T-helper 2 cell treated with Interferon-gamma antibody and Interleukin-4, amounts not matched to agents 100 ng/mL and 5 ng/mL, for 36 hours (primary cell): ENCODE measurements at regions not wholly inside any gene's neighbourhood (a gene's known extent, or its start where the extent isn't known, plus 50 kb on each side); places are given as distances from the start of the nearest gene placed in this dataset.

Experiments
- intact Hi-C: fragments of 100-400 bp; cut with micrococcal nuclease; formaldehyde crosslinking; loops from one replicate; pipeline ENCODE4 v1.15.1; 2023

DNA sequence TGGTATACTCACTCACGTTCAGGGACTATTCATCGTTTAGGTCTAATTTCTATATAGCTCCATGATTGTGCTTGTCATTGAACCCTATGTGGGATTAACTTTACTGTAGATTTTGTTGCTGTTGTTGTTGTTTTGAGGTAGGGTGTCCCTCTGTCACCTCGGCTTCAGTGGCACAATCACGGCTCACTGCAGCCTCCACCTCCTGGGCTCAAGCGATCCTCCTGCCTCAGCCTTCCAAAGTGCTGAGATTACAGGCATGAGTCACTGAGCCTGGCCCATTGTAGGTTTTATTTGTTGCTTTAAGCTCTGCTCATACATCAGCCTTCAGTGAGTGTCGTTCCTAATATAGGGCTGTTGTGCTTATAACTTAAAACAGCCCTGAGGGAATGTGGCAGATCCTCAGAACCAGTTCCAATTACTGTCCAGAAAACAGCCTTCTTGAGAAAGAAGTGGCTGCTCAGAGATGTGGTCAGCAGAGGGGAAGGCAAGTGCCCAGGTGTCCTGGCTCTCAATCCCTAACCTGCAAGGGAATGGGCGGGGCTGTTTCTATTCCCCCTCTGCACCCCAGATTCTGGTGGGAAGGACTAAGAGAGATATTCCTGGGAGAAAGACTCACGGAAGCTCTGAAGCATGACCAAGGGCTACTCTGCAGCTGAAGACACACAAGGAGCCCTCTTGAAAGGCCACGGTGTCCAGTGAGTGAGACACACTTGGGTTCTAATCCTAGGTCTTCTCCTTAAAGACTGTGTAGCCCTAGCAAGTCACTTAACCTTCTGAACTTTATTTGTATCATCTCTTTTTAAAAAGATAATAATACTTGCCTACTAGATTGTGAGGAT, 79.6 kb upstream of the LCLAT1 start:
- intact Hi-C loops, result no loop called here

DNA sequence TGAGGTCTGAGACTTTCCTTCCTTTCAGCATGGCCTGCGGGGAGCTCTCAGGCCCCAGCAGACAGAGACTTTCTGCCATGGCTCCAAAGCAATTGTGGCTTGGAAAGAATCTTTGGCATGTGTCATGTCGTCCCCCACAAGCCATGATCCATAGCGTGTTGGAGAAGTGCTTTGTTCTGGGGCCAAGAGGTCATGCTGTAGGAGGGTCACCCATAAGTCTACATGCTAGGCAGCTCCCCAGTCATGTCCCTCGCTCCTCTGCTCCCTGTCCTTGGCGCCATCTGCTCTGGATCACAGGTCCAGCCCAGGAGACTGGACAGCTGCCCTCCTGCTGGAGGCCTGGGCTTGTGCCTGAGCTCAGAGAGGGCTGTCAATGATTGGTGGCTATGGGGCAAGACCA, 78.8 kb upstream of the LCLAT1 start:
- intact Hi-C loops, result no loop called here

DNA sequence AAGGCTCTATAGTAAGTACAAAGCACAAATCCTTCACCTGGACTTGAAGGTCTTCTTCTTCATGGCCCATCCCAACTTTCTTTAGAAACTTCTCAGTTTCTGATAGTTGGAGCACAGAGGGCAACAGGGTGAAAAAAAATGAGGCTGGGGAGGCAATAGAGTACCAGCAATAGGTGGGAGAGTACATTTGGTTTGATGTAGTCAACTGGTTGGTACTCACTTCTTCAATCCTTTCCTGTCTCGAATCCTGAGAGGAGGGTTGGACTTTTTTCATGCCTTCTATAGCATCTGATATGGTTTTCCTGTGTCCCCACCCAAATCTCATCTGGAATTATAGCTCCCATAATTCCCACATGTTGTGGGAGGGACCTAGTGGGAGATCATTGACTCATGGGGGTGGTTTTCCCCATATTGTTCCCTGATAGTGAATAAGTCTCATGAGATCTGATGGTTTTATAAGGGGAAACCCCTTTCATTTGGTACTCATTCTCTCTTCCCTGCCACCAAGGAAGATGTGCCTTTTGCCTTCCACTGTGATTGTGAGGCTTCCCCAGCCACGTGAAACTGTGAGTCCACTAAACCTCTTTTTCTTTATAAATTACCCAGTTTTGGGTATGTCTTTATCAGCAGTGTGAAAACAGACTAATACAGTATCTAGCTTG, 75.9 kb upstream of the LCLAT1 start:
- intact Hi-C loops, result no loop called here

DNA sequence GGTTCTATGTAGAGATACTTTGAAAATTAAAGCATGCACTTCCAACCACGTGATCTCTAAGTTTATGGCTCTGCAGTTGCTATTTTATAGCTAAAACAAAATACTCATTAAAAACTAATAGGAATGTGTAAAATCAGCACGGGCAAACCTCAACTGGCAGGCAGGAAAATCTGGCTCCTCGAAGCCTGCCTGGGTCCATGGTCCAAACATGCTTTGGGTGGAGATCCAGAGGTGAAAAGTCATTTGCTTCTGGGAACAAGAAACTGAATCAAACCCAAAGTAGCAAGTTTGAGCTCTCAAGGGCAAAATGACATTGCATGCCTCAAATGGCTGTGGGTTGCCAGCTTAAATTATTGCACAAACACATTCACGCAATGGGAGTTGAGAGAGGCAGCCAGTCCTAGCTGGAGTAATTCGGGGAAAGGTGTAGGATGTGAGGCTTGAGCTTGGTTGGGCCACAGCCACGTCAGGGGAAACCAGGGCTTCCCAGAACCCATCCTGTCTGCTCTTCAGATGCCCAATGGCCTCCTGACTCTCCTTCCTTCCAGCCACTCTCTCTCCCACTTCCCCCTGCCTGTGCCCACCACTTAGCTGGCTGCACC, 75.2 kb upstream of the LCLAT1 start:
- intact Hi-C loops, result no loop called here

DNA sequence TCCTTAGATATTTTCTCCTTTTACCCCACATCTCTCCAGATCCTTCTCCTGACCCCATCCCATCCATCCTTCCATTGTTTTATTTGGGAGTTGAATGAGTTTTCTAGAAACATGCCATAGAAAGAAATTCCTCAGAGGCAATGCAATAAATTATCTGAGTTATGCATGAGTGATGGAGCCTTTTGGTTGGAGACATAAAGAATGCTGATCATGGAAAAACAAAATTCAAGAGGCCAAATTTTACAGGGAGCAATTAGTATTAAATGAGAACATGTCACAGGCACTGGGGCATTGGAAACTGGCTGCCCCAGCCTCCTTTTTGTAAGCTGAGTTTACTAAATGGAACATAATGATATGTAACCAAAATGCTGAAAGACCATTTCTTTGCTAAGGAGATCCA, 74.2 kb upstream of the LCLAT1 start:
- intact Hi-C loops, result no loop called here

DNA sequence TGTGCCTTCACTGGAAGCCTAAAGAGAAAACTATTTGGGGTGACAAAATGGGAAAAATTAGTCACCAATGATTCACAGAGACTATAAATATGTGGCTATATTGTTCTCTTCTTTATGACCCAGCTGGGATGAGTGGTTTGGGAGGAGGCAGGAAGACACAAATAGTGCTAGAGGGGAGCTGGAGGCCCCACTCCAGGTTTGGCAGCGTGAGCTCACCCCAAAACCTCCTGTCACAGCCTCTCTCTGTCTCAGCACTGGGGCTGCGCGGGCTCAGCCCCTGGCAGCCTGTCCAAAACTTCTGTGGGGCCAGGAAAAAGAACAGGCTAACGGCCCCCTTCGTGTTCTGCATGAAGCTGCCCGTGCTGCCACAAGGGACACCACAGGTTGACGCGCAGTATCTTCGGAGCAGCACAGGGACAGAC, 73.2 kb upstream of the LCLAT1 start:
- intact Hi-C loops, result no loop called here

DNA sequence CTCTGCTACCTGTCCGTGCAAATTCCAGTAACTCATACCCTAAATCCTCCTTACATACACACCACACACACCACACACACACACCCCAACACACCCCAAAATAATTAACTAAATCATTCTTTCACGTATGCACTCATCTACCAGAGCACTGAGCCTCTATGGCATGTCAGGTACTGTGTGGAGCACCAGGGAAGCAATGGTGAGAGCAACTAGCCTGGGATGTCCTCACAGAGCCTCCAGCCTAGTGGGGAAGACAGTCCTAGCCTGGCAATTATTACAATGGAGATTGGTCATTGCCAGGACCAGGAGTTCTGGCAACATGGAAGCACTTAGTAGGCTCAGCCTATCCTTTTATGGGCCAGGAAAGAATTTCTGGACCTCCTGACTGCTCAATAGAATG, 72.7 kb upstream of the LCLAT1 start:
- intact Hi-C loops, result no loop called here

DNA sequence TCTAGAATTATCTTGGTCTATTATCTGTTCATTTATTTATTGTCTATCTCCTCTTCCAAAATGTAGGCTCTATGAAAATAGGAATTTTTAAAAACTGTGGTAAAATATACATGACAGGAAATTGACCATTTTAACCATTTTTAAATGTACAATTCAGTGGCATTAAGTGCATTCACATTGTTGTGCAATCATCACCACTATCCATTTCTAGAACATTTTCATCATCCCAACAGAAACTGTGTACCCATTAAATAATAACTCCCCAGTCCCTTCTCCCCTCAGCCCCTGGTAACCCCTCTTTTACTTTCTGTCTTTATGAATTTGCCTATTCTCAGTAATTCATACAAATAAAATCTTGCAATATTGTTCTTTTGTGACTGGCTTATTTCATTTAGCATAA, 71.1 kb upstream of the LCLAT1 start:
- intact Hi-C loops, result no loop called here

DNA sequence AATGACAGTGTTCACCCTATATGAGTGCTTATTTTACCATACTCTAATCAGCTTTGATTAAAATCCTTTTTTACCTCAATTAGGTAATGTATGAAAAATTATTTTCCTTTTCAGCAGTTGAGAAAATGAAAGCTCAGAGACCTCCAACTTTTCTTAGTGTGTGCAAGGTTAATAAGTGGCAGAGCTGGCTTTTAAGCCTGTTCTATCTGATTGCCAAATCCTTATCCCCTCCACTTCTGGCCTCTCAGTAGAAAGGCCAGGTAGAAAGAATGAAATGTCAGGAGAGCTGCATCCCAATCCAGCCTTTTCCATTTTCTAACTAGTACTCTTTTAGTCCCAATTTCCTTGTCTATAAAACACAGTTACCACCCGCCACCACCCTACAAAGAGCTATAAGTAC, 67.6 kb upstream of the LCLAT1 start:
- intact Hi-C loops, result no loop called here

DNA sequence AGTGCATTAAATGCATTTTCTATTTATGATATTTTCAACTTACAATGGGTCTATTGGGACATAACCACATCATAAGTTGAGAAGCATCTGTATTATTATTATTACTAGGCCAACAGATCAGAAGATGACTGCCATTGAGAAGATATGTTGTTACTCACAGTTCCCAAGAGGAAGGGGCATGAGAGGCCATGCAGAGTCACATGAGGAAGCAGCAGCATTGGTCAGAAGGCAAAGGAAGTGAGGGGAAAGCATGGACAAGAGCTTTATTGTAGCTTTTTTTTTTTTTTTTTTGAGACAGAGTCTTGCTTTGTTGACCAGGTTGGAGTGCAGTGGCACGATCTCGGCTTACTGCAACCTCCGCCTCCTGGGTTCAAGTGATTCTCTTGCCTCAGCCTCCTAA, 66.2 kb upstream of the LCLAT1 start:
- intact Hi-C loops, result no loop called here

DNA sequence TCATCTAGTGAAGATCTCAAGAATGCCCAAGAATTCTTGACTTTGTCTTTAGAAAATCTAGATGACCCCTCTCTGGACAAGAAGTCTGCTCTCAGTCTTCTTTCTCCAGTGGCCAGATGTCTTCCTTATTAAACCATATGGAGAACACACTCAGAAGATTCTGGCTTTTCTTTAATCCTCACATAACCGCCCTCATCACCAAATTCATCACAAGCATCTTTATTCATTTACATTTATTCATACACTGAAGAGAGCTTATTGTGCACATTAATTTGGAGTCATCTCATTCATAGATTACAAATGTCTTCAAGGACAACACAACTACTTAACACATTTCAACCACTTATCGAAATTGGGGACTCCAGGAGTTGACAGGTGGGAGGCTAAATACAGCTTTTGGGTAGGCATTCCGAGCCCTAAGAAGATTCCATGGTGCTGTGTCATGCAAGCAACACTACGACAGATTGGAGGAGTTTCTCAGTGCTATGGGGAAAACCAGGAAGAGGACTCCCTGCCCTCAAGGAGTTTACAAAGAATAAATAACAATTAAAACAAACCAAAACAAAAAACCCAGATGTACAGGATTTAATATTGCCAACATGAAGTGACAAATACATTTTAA, 64.8 kb upstream of the LCLAT1 start:
- intact Hi-C loops, result no loop called here

DNA sequence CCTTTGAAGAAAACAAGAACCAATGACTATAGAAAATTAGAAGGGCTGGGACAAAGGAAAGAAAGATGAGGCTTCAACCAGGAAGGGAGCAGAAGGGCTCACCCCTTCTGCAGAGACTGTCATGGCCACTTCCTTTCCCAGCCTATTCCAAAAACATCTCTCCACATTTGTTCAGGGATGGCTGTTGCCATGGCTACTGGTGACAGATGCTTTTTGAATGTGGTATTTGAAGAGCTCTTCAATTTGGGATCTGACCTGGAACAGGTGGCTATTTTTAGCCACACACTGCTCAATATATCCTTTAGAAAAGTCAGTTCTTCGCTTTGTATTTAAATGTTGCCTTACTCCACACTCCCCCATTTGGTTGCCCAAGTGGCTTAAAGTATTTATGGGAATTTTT, 64.1 kb upstream of the LCLAT1 start:
- intact Hi-C loops, result no loop called here

DNA sequence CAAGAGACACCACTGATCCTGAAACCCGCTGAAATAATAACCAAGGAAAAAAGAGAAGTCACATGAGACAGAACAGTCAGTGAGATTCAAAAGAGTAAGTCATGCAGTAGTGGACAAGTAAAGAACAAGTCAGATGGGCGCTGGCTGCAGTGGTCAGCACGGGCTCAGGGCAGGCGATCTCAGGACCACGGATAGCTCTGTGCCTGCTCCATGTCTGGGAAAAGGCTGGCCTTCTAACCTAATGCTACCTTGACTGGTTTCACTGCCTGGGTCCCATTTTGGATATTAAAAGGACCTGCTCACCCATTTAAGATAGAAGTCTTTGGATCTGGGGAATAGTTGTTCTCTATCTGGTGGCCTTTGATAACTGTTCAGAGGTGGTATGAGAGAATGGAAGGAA, 61.7 kb upstream of the LCLAT1 start:
- intact Hi-C loops, result no loop called here

DNA sequence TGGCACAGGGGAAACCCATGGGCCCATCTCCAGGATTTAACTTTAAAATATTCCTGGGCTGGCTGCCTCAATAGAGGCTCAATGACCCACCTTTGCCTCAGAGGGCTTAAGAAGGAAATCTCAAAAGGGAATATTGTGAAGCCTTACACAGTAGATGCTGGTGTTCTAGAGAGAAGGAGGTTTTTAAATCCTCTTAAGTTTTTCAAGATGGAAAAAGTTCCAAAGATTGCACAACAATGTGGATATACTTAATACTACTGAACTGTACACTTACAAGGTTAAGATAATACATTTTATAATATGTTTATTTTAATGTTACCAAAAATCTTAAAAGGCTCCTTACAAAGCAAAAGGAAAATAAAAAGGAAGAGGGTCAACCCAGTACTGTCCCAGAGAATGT, 54.9 kb upstream of the LCLAT1 start:
- intact Hi-C loops, result no loop called here

DNA sequence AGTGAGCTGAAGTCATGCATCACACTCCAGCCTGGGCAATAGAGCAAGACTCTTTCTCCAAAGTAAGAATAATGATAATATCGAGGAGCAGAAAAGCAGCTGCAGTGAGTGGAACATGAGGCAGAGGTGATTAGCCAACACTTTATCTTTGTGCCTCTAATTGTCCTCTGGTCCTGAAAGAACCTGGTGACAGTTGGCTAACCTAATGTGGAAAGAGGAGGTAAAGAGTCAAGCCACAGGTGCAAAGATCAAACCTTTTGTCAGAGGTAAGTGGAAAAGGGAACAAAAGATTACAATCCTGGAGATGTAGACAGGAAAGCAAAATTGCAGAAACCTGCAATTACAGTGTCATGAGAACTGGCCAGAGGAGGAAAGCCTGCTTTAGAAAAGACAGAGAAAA, 53.5 kb upstream of the LCLAT1 start:
- intact Hi-C loops, result no loop called here

DNA sequence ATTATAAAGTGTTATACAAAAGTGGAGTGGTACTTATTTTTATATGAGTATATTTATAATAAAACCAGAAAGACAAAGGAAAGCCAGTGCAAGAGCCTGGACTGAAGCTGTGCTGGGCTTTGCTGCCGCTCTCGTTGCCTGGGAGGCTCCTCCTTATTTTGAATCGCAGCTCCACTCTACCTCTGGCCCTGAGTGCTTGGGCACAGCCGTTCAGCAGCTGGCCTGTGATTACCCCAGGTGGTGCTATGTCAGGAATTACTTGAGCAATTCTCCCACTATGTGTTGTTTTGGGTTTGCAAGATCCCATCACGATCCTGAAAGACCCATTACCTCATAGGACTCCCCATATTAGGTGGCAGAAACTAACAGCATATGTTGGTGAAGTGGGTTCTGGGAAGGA, 53.0 kb upstream of the LCLAT1 start:
- intact Hi-C loops, result no loop called here

DNA sequence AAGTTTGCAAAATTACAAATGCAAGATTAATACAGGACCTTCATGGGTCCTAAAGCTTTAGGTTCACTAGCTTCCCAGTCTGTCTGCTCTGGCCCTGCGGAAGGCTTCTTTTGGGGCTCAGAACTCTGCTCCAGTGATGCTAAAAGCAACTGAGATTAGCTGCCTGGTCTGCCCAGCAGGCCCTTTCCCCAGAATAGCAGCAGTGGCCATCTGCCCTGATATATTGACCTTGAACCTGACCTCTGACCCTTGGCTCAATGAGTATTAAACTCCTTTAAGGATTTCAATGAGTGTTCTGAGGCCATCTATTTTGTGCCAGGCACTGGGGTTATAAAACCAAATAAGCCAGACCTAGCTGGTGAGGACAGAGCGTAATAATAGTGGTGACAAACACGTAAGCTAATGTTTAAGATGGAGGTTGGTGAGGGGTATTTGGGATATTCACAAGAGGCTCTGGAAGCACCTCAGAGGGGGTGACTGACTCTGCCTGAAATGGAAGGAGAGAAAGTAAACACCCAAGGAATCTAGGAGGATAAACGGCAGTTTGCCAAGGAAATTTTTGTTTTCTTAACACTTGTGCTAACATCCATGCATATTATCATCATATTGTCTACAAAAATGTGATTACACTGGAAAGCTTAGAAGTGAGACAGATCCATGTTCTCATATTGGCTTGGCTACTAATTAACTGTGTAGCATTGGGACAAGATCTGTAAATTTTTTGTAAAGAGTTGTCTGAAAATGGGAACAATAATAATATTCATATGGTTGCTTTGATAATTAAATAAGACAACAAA, 50.4 kb upstream of the LCLAT1 start:
- intact Hi-C loops, result no loop called here
